Naive B cell (primary cell): ENCODE measurements at regions not wholly inside any gene's neighbourhood (a gene's known extent, or its start where the extent isn't known, plus 50 kb on each side); places are given as distances from the start of the nearest gene placed in this dataset.
"Not testable (repeated sequence)": the region's sequence is repeated elsewhere in the genome, so short reads cannot be mapped to it uniquely, and the experiment has no call there.

Experiments
- ATAC-seq, 2 donors: fragments of 150-1000 bp; cut with Tn5 transposase; 2 replicates each; pipeline ENCODE4 v1.10.0; 2021; ENCODE audit warnings: low read depth in 2 of 2, mild to moderate bottlenecking in 2 of 2, moderate library complexity in 2 of 2
- DNase-seq: peaks from one replicate; pipeline ENCODE4 v3.0.0; 2022
- H3K27ac Mint-ChIP-seq, 6 donors: one replicate each; pipeline ENCODE4 v1.8.0; 2020 to 2022; ENCODE audit warnings: mild to moderate bottlenecking in 6 of 6, mixed read lengths in 6 of 6, moderate library complexity in 5 of 6, inconsistent platforms in 2 of 6
- H3K27me3 Mint-ChIP-seq, 3 donors: one replicate each; pipeline ENCODE4 v1.8.0; 2021 to 2022; ENCODE audit warnings: mixed read lengths in 3 of 3, mild to moderate bottlenecking in 1 of 3
- H3K36me3 Mint-ChIP-seq, 2 donors: one replicate each; pipeline ENCODE4 v1.8.0; 2020 to 2022; ENCODE audit warnings: mixed read lengths in 2 of 2, inconsistent platforms in 1 of 2, mild to moderate bottlenecking in 1 of 2
- H3K4me1 Mint-ChIP-seq, 3 donors: one replicate each; pipeline ENCODE4 v1.8.0; 2020 to 2022; ENCODE audit warnings: mixed read lengths in 3 of 3, inconsistent platforms in 1 of 3, mild to moderate bottlenecking in 1 of 3, moderate library complexity in 1 of 3
- H3K4me3 Mint-ChIP-seq, 8 donors: one replicate each; pipeline ENCODE4 v1.8.0; 2020 to 2022; ENCODE audit warnings: mild to moderate bottlenecking in 8 of 8, mixed read lengths in 8 of 8, moderate library complexity in 8 of 8, inconsistent platforms in 2 of 8
- H3K9me3 Mint-ChIP-seq, 7 donors: one replicate each; pipeline ENCODE4 v1.8.0; 2020 to 2022; ENCODE audit warnings: mixed read lengths in 7 of 7, mild to moderate bottlenecking in 5 of 7, inconsistent platforms in 2 of 7, moderate library complexity in 1 of 7

GRCh38 chr3:106486945-106487639, 618.3 kb upstream of the CBLB start:
- DNase-seq, H3K36me3 Mint-ChIP-seq, H3K27me3 Mint-ChIP-seq, H3K4me3 Mint-ChIP-seq, H3K9me3 Mint-ChIP-seq, H3K27ac Mint-ChIP-seq, ATAC-seq, H3K4me1 Mint-ChIP-seq: not testable (repeated sequence)

- DNase-seq: no peak
- no peaks in the 10 kb centered on the region for H3K27me3 Mint-ChIP-seq
- no peaks in the 10 kb centered on the region for H3K36me3 Mint-ChIP-seq
- peaks cover 0 to 5% (median 0%) of the 10 kb centered on the region in 7 donors for H3K9me3 Mint-ChIP-seq
- no peak overlapping the region for H3K27ac Mint-ChIP-seq
- peaks cover 0 to 5% (median 0%) of the 10 kb centered on the region in 3 donors for H3K4me1 Mint-ChIP-seq
- ATAC-seq: no peak
- H3K4me3 Mint-ChIP-seq: no peak overlapping the region
Observed at GRCh38 chr3:106488331-106488730, 619.5 kb upstream of the CBLB start.

GRCh38 chr3:106491796-106492195, 623.0 kb upstream of the CBLB start:
- Mint-ChIP-seq H3K27ac (no peak overlapping the region), H3K36me3 (no peaks in the 10 kb centered on the region), H3K27me3 (no peaks in the 10 kb centered on the region), H3K4me1 (no peaks in the 10 kb centered on the region), H3K9me3 (peaks cover 0 to 4% (median 0%) of the 10 kb centered on the region in 7 donors), H3K4me3 (no peak overlapping the region)
- no peak for ATAC-seq
- DNase-seq: no peak

GRCh38 chr3:106508331-106508893, 639.6 kb upstream of the CBLB start:
- no peak for ATAC-seq
- H3K4me1 Mint-ChIP-seq: no peaks in the 10 kb centered on the region

GRCh38 chr3:106510206-106510605, 641.4 kb upstream of the CBLB start:
- ATAC-seq (no peak), DNase-seq (no peak)
- H3K4me3 Mint-ChIP-seq: no peak overlapping the region
- no peak overlapping the region for H3K27ac Mint-ChIP-seq
- H3K27me3 Mint-ChIP-seq: peaks cover 0 to 4% (median 0%) of the 10 kb centered on the region in 3 donors
- H3K4me1 Mint-ChIP-seq: peaks cover 0 to 3% (median 0%) of the 10 kb centered on the region in 3 donors
- H3K36me3 Mint-ChIP-seq: no peaks in the 10 kb centered on the region
- peaks cover 0 to 4% (median 0%) of the 10 kb centered on the region in 7 donors for H3K9me3 Mint-ChIP-seq

More at GRCh38 chr3:106508331-106508893, 639.6 kb upstream of the CBLB start:
- Mint-ChIP-seq H3K36me3 (no peaks in the 10 kb centered on the region), H3K27me3 (peaks cover 0 to 4% (median 0%) of the 10 kb centered on the region in 3 donors), H3K4me3 (no peak overlapping the region), H3K9me3 (peaks cover 0 to 4% (median 0%) of the 10 kb centered on the region in 7 donors), H3K27ac (no peak overlapping the region)
- no peak for DNase-seq

GRCh38 chr3:106512846-106513245, 644.0 kb upstream of the CBLB start:
- Mint-ChIP-seq H3K36me3 (no peaks in the 10 kb centered on the region), H3K9me3 (no peaks in the 10 kb centered on the region), H3K27me3 (peaks cover 0 to 5% (median 0%) of the 10 kb centered on the region in 3 donors), H3K27ac (no peak overlapping the region), H3K4me1 (peaks cover 0 to 3% (median 0%) of the 10 kb centered on the region in 3 donors), H3K4me3 (no peak overlapping the region)
- DNase-seq (no peak), ATAC-seq (no peak)

GRCh38 chr3:106514431-106514830, 645.6 kb upstream of the CBLB start:
- no peak for ATAC-seq
- H3K36me3 Mint-ChIP-seq: no peaks in the 10 kb centered on the region

GRCh38 chr3:106518516-106518915, 649.7 kb upstream of the CBLB start:
- DNase-seq (no peak), ATAC-seq (no peak)
- Mint-ChIP-seq H3K4me3 (no peak overlapping the region), H3K9me3 (no peaks in the 10 kb centered on the region), H3K4me1 (peaks cover 0 to 3% (median 2%) of the 10 kb centered on the region in 3 donors), H3K27ac (peak overlapping the region in 1 of 6 donors; percentile 12), H3K27me3 (peaks cover 0 to 10% (median 3%) of the 10 kb centered on the region in 3 donors), H3K36me3 (no peaks in the 10 kb centered on the region)

More at GRCh38 chr3:106514431-106514830, 645.6 kb upstream of the CBLB start:
- H3K9me3 Mint-ChIP-seq: no peaks in the 10 kb centered on the region
- peaks cover 0 to 10% (median 0%) of the 10 kb centered on the region in 3 donors for H3K27me3 Mint-ChIP-seq
- H3K4me1 Mint-ChIP-seq: peaks cover 0 to 3% (median 0%) of the 10 kb centered on the region in 3 donors
- no peak for DNase-seq
- H3K4me3 Mint-ChIP-seq: no peak overlapping the region
- no peak overlapping the region for H3K27ac Mint-ChIP-seq

GRCh38 chr3:106522397-106522796, 653.6 kb upstream of the CBLB start:
- Mint-ChIP-seq H3K4me1 (peaks cover 0 to 10% (median 0%) of the 10 kb centered on the region in 3 donors), H3K4me3 (no peak overlapping the region), H3K27ac (no peak overlapping the region), H3K9me3 (peaks cover 0 to 7% (median 2%) of the 10 kb centered on the region in 7 donors), H3K27me3 (peaks cover 0 to 10% (median 3%) of the 10 kb centered on the region in 3 donors), H3K36me3 (peaks cover 0 to 7% of the 10 kb centered on the region in 2 donors)
- DNase-seq (no peak), ATAC-seq (no peak)

GRCh38 chr3:106528932-106529331, 660.1 kb upstream of the CBLB start:
- no peak for ATAC-seq

GRCh38 chr3:106529738-106530137, 660.9 kb upstream of the CBLB start:
- H3K4me3 Mint-ChIP-seq: no peak overlapping the region
- H3K27me3 Mint-ChIP-seq: no peaks in the 10 kb centered on the region
- no peak for DNase-seq
- no peak for ATAC-seq
- H3K9me3 Mint-ChIP-seq: peaks cover 0 to 10% (median 7%) of the 10 kb centered on the region in 7 donors
- peaks cover 0 to 11% of the 10 kb centered on the region in 2 donors for H3K36me3 Mint-ChIP-seq
- H3K4me1 Mint-ChIP-seq: peaks cover 0 to 3% (median 0%) of the 10 kb centered on the region in 3 donors
- no peak overlapping the region for H3K27ac Mint-ChIP-seq

More at GRCh38 chr3:106528932-106529331, 660.1 kb upstream of the CBLB start:
- DNase-seq: no peak
- H3K27ac Mint-ChIP-seq: no peak overlapping the region
- peaks cover 0 to 9% (median 6%) of the 10 kb centered on the region in 7 donors for H3K9me3 Mint-ChIP-seq
- no peak overlapping the region for H3K4me3 Mint-ChIP-seq
- H3K4me1 Mint-ChIP-seq: peaks cover 0 to 4% (median 3%) of the 10 kb centered on the region in 3 donors
- no peaks in the 10 kb centered on the region for H3K27me3 Mint-ChIP-seq
- H3K36me3 Mint-ChIP-seq: peaks cover 0 to 7% of the 10 kb centered on the region in 2 donors

- Mint-ChIP-seq H3K27ac (no peak overlapping the region), H3K9me3 (peaks cover 2 to 16% (median 8%) of the 10 kb centered on the region in 7 donors), H3K4me1 (peaks cover 0 to 3% (median 0%) of the 10 kb centered on the region in 3 donors)
Observed at GRCh38 chr3:106530367-106530766, 661.6 kb upstream of the CBLB start.

GRCh38 chr3:106531771-106532329, 663.0 kb upstream of the CBLB start:
- DNase-seq, ATAC-seq, H3K4me3 Mint-ChIP-seq, H3K27ac Mint-ChIP-seq, H3K4me1 Mint-ChIP-seq, H3K27me3 Mint-ChIP-seq: not testable (repeated sequence)
- Mint-ChIP-seq H3K9me3 (peaks cover 6 to 29% (median 11%) of the 10 kb centered on the region in 7 donors), H3K36me3 (peaks cover 0 to 12% of the 10 kb centered on the region in 2 donors)

More at GRCh38 chr3:106530367-106530766, 661.6 kb upstream of the CBLB start:
- peaks cover 0 to 15% of the 10 kb centered on the region in 2 donors for H3K36me3 Mint-ChIP-seq
- H3K27me3 Mint-ChIP-seq: no peaks in the 10 kb centered on the region
- ATAC-seq (no peak), DNase-seq (no peak)
- H3K4me3 Mint-ChIP-seq: no peak overlapping the region
